Skeletal muscle satellite cell (primary cell): ENCODE measurements at regions not wholly inside any gene's neighbourhood (a gene's known extent, or its start where the extent isn't known, plus 50 kb on each side); places are given as distances from the start of the nearest gene placed in this dataset.
"Not testable (repeated sequence)": the region's sequence is repeated elsewhere in the genome, so short reads cannot be mapped to it uniquely, and the experiment has no call there.

Experiments used
- H3K27me3 ChIP-seq: 2 replicates; pipeline ENCODE4 v1.7.0; 2013; ENCODE audit warnings: low read length; ENCODE audit not compliant: control insufficient read depth, insufficient read depth
- H3K36me3 ChIP-seq: 2 replicates; pipeline ENCODE4 v1.7.0; 2013; ENCODE audit warnings: mild to moderate bottlenecking, control low read depth, low read length; ENCODE audit not compliant: insufficient read depth
- H3K4me1 ChIP-seq: 2 replicates; pipeline ENCODE4 v1.7.0; 2013; ENCODE audit warnings: low read length; ENCODE audit not compliant: control insufficient read depth, insufficient read depth
- H3K4me2 ChIP-seq: 2 replicates; pipeline ENCODE4 v1.7.0; 2013; ENCODE audit warnings: mild to moderate bottlenecking, low read length
- H3K4me3 ChIP-seq: 2 replicates; pipeline ENCODE4 v1.7.0; 2013; ENCODE audit warnings: low read length
- H3K9ac ChIP-seq: 2 replicates; pipeline ENCODE4 v1.7.0; 2013; ENCODE audit warnings: mild to moderate bottlenecking, low read depth, low read length, moderate library complexity
- H3K9me3 ChIP-seq: replicated peaks from 2 replicates; pipeline ENCODE4 v1.7.0; 2013; ENCODE audit warnings: mild to moderate bottlenecking, control low read depth, low read length

GRCh38 chrX:39277685-39278390 lies 476.6 kb downstream of the MID1IP1 start:
- H3K4me3 ChIP-seq, H3K4me2 ChIP-seq, H3K9ac ChIP-seq, H3K4me1 ChIP-seq, H3K36me3 ChIP-seq, H3K27me3 ChIP-seq, H3K9me3 ChIP-seq: not testable (repeated sequence)

- Histone ChIP-seq H3K4me1 (no peaks in the 10 kb centered on the region), H3K9me3 (peaks cover 4% of the 10 kb centered on the region), H3K36me3 (no peaks in the 10 kb centered on the region), H3K4me3 (no peak overlapping the region), H3K27me3 (peaks cover 3% of the 10 kb centered on the region), H3K9ac (no peak overlapping the region), H3K4me2 (no peak overlapping the region)
Observed at GRCh38 chrX:39283239-39283638, 482.0 kb downstream of the MID1IP1 start.

- H3K4me2 ChIP-seq, result no peak overlapping the region
- H3K27me3 ChIP-seq, result peaks cover 11% of the 10 kb centered on the region
- no peaks in the 10 kb centered on the region for H3K9me3 ChIP-seq
- no peaks in the 10 kb centered on the region for H3K36me3 ChIP-seq
- no peaks in the 10 kb centered on the region for H3K4me1 ChIP-seq
- H3K4me3 ChIP-seq, result no peak overlapping the region
- H3K9ac ChIP-seq, result no peak overlapping the region
Observed at GRCh38 chrX:39288592-39288991, 487.3 kb downstream of the MID1IP1 start.

DNA sequence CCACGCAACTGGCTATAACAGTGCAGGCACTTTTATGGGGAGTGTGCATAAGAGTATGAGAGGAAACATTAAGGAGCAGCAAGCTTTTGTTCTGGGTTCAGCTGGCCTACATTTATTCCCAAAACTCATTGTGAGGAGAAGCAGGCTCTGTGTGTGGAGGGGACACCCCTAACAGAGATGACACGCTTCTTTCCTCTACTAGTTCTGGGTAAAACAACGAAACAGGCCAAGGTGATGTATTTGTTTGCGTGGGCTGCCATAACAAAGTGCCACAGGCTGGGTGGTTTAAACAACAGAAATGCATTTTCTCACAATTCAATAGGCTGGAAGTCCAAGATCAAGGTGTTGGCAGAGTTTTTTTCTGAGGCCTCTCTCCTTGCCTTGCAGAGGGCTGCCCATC lies 488.6 kb downstream of the MID1IP1 start:
- Histone ChIP-seq H3K4me1 (no peaks in the 10 kb centered on the region), H3K36me3 (no peaks in the 10 kb centered on the region), H3K4me2 (no peak overlapping the region), H3K9ac (no peak overlapping the region), H3K4me3 (no peak overlapping the region), H3K9me3 (no peaks in the 10 kb centered on the region), H3K27me3 (peaks cover 12% of the 10 kb centered on the region)

GRCh38 chrX:39293203-39293602 lies 491.9 kb downstream of the MID1IP1 start:
- Histone ChIP-seq H3K9ac (no peak overlapping the region), H3K4me3 (no peak overlapping the region), H3K9me3 (no peaks in the 10 kb centered on the region), H3K36me3 (no peaks in the 10 kb centered on the region), H3K4me1 (no peaks in the 10 kb centered on the region), H3K4me2 (no peak overlapping the region), H3K27me3 (peaks cover 25% of the 10 kb centered on the region)

DNA sequence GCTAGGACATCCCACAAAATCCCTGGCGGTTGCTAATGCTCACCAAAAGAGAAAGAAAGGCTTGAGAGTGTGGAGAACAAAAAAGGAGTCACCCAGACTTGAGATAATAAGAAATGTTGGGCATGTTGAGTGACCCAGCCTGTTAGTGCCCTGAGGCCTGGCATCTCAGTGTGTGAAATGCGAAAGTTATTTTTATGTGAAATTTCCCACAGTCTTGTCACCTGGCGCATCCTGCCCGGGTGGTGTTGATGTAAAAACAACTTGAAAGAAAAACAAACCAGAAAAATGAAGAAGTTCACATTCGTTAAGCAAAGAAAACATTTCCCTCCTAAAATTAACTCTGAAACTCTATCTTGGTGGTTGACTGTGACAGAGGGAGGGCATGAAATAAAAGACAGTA lies 495.2 kb downstream of the MID1IP1 start:
- H3K4me1 ChIP-seq, result no peaks in the 10 kb centered on the region
- H3K4me2 ChIP-seq, result no peak overlapping the region
- H3K27me3 ChIP-seq, result peaks cover 27% of the 10 kb centered on the region
- H3K4me3 ChIP-seq, result no peak overlapping the region
- no peak overlapping the region for H3K9ac ChIP-seq
- no peaks in the 10 kb centered on the region for H3K36me3 ChIP-seq
- H3K9me3 ChIP-seq, result no peaks in the 10 kb centered on the region

DNA sequence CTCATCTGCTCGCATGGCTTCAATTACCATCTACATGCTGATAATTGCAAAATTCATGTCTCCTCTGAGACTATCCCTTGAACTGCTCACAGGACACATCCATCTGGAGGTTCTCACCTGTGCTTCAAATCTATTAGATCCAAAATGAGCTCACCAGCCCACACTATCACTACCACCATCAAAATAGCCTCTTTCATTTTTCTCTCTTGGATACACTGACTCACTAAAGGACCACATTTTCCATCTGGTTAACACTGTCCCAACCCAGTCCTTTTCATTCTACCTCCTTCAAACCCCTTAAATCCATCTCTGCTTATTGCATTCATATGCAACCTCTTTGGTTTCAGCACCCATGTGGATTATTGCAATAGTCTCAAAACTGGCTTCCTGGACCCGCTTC lies 497.6 kb downstream of the MID1IP1 start:
- Histone ChIP-seq H3K4me3 (no peak overlapping the region), H3K27me3 (peaks cover 19% of the 10 kb centered on the region), H3K9me3 (peaks cover 4% of the 10 kb centered on the region), H3K36me3 (no peaks in the 10 kb centered on the region), H3K4me1 (no peaks in the 10 kb centered on the region), H3K9ac (no peak overlapping the region), H3K4me2 (no peak overlapping the region)

DNA sequence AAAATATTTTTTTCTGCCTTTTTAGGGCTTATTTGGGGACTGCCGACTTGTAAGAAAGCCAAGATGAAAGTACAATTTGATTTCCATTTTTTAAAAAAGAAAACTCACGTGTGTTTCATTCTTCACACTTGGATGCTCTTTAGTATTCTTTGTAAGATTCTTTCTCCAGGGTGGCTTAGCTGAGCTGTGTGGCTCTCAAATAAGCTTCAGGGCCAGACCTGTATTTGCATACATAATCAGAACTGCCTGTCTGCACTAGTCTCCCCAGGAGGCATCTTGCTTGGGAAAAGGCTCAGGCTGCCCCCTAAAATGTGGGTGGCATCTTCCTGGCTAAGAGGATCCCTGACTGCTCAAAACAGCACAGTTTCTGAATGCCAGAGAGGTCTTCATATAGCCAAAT lies 498.4 kb downstream of the MID1IP1 start:
- Histone ChIP-seq H3K36me3 (no peaks in the 10 kb centered on the region), H3K9me3 (peaks cover 4% of the 10 kb centered on the region), H3K4me1 (no peaks in the 10 kb centered on the region), H3K27me3 (peaks cover 19% of the 10 kb centered on the region), H3K4me3 (no peak overlapping the region), H3K4me2 (no peak overlapping the region), H3K9ac (no peak overlapping the region)

- Histone ChIP-seq H3K9me3 (peaks cover 4% of the 10 kb centered on the region), H3K4me2 (no peak overlapping the region), H3K4me3 (no peak overlapping the region), H3K4me1 (no peaks in the 10 kb centered on the region), H3K27me3 (peaks cover 14% of the 10 kb centered on the region), H3K9ac (no peak overlapping the region), H3K36me3 (no peaks in the 10 kb centered on the region)
Observed at GRCh38 chrX:39301036-39301435, 499.8 kb downstream of the MID1IP1 start.

DNA sequence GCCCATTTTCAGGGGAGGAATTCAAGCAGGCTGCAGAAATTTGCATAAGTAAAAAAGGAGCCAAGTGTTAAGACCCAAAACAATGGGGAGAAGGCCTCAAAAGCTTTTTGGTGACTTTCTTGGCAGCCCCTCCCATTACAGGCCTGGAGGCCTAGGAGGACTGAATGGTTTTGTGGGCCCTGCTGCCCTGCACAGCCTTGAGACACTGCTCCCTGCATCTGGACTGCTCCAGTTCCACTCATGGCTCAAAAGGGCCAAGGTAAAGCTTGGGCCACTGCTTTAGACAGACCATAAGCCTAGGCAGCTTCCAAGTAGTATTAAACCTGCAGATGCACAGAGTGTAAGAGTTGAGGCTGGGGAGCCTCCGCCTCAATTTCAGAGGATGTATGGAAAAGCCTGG lies 501.6 kb downstream of the MID1IP1 start:
- Histone ChIP-seq H3K9me3 (peaks cover 4% of the 10 kb centered on the region), H3K36me3 (no peaks in the 10 kb centered on the region), H3K9ac (no peak overlapping the region), H3K4me3 (no peak overlapping the region), H3K4me2 (no peak overlapping the region), H3K27me3 (peaks cover 10% of the 10 kb centered on the region), H3K4me1 (no peaks in the 10 kb centered on the region)

DNA sequence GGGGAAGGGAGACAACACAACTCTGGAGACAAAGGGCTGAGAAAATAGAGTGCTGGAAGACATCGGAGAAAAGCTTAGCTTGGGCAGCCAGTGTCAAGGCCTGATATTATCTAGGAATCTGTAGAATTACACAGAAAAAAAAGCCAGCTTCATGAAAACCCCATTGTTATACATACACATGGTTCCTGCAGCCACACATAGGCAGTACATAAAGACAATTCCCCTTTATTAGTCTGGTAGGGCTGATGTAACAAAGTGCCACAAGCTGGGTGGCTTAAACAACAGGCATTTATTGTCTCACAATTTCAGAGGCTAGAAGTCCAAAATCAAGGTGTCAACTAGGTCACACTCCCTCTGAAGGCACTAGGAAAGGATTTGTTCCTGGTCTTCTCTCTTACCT lies 503.5 kb downstream of the MID1IP1 start:
- Histone ChIP-seq H3K27me3 (peaks cover 5% of the 10 kb centered on the region), H3K4me1 (no peaks in the 10 kb centered on the region), H3K9me3 (peaks cover 4% of the 10 kb centered on the region), H3K9ac (no peak overlapping the region), H3K4me3 (no peak overlapping the region), H3K36me3 (no peaks in the 10 kb centered on the region), H3K4me2 (no peak overlapping the region)

- Histone ChIP-seq H3K9me3 (peaks cover 4% of the 10 kb centered on the region), H3K4me3 (no peak overlapping the region), H3K9ac (no peak overlapping the region), H3K4me1 (no peaks in the 10 kb centered on the region), H3K27me3 (peaks cover 6% of the 10 kb centered on the region), H3K4me2 (no peak overlapping the region), H3K36me3 (no peaks in the 10 kb centered on the region)
Observed at GRCh38 chrX:39307488-39307887, 506.2 kb downstream of the MID1IP1 start.
